ENCODE measurements at regions not wholly inside any gene's neighbourhood (a gene's known extent, or its start where the extent isn't known, plus 50 kb on each side); places are given as distances from the start of the nearest gene placed in this dataset.
A peak's percentile ranks its signal among the peaks of the same experiment; 100 is the strongest.

DNA sequence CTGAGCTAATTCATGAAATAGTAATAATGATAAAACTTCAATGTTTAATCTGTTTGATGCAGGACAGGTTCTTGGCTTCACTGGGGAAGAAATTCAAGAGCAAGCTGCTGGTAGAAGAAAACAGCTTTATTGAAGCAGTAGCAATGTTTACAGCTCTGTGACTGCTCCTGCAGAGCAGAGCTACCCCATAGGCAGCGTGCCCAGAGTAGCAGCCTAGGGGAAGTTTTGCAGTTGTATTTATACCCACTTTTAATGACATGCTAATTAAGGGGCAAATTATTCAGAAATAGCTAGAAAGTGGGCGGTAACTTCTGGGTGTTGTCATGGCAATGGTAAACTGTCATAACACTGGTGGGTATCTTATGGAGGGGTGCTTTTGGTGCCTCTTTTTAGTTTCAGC lies 518.0 kb downstream of the RFPL4B start:
- in situ Hi-C loops (cut with HindIII; ENCODE audit: low sequenced_read_pairs), result no loop called here
- H3K4me3 ChIP-seq (ENCODE audit: low read depth, low read length), result no peak overlapping the region
- TF ChIP-seq, protein P1, sequence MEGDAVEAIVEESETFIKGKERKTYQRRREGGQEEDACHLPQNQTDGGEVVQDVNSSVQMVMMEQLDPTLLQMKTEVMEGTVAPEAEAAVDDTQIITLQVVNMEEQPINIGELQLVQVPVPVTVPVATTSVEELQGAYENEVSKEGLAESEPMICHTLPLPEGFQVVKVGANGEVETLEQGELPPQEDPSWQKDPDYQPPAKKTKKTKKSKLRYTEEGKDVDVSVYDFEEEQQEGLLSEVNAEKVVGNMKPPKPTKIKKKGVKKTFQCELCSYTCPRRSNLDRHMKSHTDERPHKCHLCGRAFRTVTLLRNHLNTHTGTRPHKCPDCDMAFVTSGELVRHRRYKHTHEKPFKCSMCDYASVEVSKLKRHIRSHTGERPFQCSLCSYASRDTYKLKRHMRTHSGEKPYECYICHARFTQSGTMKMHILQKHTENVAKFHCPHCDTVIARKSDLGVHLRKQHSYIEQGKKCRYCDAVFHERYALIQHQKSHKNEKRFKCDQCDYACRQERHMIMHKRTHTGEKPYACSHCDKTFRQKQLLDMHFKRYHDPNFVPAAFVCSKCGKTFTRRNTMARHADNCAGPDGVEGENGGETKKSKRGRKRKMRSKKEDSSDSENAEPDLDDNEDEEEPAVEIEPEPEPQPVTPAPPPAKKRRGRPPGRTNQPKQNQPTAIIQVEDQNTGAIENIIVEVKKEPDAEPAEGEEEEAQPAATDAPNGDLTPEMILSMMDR (IDR thresholded peaks at IDR 0.05; ENCODE audit: low read depth, low read length), result no peak
- no peak for DNase-seq (ENCODE audit: low read depth, low spot score)

DNA sequence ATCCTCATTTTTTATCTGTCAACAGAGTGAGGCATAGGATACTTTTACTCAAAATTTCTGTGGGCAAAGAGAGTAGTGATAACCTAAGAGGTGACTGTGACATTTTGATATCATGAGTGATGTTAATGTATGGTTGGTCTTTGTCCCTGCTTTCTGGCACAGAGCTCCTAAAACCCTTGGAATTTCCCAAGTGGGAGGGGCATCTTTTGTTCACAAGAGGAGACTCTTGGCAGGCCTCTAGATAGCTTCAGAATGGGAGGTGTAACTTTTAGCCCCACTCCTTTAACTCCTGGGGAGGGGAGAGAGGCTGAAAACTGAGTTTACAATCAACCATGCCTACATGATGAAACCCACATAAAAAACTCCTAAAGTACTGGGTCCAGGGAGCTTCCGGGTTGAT lies 527.8 kb downstream of the RFPL4B start:
- TF ChIP-seq, protein P1 (IDR thresholded peaks at IDR 0.05; ENCODE audit: low read depth, low read length), result no peak
- no peak for DNase-seq (ENCODE audit: low read depth, low spot score)
- no peak overlapping the region for H3K4me3 ChIP-seq (ENCODE audit: low read depth, low read length)
- in situ Hi-C loops (cut with HindIII; ENCODE audit: low sequenced_read_pairs), result no loop called here

DNA sequence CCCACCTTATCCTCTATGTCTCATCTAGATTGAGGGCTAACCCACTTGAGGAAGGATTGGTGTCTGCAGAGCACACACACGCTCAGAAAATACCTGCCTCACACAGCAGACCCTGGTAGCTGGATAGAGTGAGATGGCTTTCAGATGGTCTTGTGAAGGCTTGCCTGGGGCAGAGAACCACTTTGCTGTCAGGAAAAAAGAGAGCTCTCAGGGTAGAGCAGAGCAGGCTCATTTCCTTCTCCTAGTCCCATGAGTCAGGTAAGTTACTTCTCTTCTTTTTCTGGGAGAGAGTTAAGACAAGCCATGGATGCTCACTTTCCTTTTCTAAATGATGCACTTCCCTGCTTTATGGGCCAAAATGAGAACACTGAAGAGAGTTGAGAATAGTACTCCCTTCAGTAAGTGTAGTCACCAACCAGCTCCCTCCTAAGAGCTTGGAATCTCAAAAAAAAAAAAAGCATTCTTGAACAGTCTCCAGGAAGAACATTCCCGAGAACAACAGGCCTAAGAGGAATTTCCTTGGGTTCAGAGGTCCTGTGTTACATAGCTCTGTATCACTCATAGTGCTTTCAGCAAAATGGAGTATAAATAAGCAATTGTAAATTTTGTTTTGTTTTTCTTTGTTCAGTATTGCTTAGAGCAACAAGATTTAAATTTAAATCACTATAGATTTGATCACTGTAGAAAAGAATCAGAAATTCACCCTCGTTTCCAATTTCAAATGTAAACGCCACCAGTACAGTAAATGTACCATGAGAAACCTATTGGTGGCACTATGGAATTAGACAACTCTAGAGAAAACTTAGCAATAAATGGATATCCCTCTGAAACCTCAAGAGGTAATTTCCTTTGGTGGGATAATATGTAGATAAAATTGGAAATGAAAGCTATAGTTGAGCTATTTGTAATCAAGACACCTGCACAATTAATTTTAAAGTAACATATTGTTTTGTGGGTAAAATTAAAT lies 530.3 kb downstream of the RFPL4B start:
- peak; percentile 92 for DNase-seq (ENCODE audit: low read depth, low spot score)
- H3K4me3 ChIP-seq (ENCODE audit: low read depth, low read length), result no peak overlapping the region
- TF ChIP-seq, protein P1 (IDR thresholded peaks at IDR 0.05; ENCODE audit: low read depth, low read length), result peak; percentile 21
- in situ Hi-C loops (cut with HindIII; ENCODE audit: low sequenced_read_pairs), result no loop called here

DNA sequence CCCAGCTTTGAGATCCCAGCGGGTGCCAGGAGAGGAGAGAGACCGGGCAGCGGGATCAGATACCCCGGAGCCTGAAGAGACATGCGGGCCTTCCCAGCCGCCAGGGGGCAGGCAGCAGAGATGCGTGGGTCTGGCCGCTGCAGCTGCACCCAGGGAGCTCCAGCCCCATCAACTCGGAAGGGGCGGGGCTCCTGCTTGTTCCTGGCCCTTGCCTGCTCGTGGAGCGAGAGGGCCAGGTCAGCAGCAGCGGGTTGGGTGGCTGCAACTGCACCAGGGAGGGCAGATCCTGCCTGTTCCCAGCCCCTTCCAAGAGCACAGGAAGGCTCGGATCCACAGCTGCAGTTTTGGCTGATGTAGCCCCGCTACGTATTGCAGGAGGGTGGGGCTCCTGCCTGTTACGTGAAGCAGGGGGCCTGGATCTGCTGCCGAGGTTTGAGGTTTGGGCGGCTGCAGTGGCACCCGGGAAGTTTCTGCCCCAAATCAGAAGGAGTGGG lies 532.8 kb downstream of the RFPL4B start:
- H3K4me3 ChIP-seq (ENCODE audit: low read depth, low read length), result no peak overlapping the region
- TF ChIP-seq, protein P1 (IDR thresholded peaks at IDR 0.05; ENCODE audit: low read depth, low read length), result no peak
- no peak for DNase-seq (ENCODE audit: low read depth, low spot score)
- in situ Hi-C loops (cut with HindIII; ENCODE audit: low sequenced_read_pairs), result no loop called here

DNA sequence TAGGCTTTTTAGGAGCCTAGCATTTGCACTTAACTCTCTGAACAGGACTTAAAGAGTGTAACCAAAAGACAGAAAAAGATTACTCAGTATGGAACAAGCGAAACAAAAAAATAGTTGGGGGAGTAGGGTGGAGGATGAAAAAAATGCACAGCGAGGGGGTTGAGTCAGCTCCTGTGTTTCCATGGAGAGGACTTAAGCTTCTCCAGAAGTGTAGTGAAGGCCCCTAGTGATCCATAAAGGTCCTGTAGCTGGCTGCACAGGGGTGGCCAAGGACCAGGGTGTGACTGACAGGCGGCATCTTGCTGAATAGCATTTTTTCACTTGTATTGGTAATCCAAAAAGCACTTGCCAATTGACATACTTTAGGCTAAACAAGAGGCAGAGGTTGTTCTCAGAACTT lies 533.9 kb downstream of the RFPL4B start:
- TF ChIP-seq, protein P1 (IDR thresholded peaks at IDR 0.05; ENCODE audit: low read depth, low read length), result no peak
- in situ Hi-C loops (cut with HindIII; ENCODE audit: low sequenced_read_pairs), result no loop called here
- peak; percentile 85 for DNase-seq (ENCODE audit: low read depth, low spot score)
- no peak overlapping the region for H3K4me3 ChIP-seq (ENCODE audit: low read depth, low read length)

DNA sequence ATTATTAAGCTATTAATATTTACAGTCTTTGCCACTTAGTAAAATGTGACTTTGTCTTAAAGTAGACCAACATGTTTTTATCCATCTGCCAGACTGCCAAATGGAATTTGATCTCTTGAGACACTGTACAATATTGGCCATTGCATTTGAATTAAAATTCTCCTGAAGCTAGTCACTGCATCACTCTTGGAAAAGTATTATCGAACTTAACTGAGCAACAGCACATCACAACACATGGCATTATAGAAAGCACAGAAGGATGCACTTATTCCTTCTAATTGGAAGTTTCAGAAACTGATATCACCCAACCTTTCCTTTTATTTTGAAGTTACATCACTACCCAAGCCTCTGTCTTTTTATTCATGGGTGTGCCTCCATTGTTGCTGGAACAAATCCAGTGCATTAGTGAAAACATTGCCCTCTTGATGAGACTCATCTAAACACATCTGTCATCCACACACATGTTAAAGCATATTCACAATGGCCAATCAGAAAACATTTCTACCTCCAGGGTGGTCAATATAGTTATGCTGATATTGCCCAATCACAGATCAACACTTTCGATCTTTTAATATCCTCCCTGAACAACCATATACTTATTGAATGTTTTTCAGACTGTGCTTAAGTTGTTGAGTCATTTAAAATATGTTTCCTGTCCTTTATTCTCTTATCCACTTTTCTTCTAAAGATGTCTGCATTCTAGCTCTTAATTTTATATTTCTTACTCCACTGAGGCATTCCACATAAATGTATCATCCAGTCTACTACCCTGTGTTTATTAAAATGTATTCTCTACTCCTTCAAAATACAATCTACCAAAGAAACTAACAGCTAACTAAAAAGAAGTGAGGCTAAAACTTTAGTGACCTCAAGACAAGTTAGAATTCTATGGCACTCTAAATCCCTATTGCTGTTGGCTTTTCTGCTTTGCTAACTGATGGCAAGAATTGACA lies 535.0 kb downstream of the RFPL4B start:
- peak; percentile 57 for DNase-seq (ENCODE audit: low read depth, low spot score)
- no peak overlapping the region for H3K4me3 ChIP-seq (ENCODE audit: low read depth, low read length)

More for the DNA sequence above, 535.0 kb downstream of the RFPL4B start:
- TF ChIP-seq, protein P1 (IDR thresholded peaks at IDR 0.05; ENCODE audit: low read depth, low read length), result no peak
- in situ Hi-C loops (cut with HindIII; ENCODE audit: low sequenced_read_pairs), result no loop called here

Data from astrocyte of the spinal cord (primary cell).